ENCODE measurements at regions not wholly inside any gene's neighbourhood (a gene's known extent, or its start where the extent isn't known, plus 50 kb on each side); places are given as distances from the start of the nearest gene placed in this dataset.

DNA sequence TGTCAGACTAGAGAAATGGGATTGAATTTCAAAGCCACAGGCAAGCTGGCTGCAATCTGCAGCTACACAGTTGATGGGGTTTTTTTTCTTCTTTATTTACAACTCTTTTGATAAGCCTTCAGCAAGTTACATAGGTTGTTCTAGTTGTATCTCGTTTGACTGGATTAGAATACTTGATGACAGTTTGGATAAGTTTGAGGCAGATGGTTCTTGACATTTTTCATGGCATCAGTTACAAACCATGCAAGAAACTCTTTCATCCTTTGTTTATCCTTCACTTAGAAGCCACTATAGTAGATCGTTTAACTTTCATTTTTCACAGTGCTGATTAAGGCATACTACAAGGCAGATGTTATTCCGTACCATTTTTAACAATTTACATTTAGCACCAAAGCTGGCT, 238.9 kb downstream of the TOX3 start:
- TF ChIP-seq POLR2A (IDR thresholded peaks at IDR 0.05; ENCODE audit: low read depth, low read length) (no peak), CEBPB (IDR thresholded peaks at IDR 0.05; ENCODE audit: low read depth, low read length) (no peak), SMC3 (IDR thresholded peaks at IDR 0.05; ENCODE audit: low read depth, low read length) (no peak), RAD21 (IDR thresholded peaks at IDR 0.05; ENCODE audit: low read length) (no peak), BHLHE40 (IDR thresholded peaks at IDR 0.05; ENCODE audit: low read depth, low read length) (no peak)
- TF ChIP-seq, protein P1, sequence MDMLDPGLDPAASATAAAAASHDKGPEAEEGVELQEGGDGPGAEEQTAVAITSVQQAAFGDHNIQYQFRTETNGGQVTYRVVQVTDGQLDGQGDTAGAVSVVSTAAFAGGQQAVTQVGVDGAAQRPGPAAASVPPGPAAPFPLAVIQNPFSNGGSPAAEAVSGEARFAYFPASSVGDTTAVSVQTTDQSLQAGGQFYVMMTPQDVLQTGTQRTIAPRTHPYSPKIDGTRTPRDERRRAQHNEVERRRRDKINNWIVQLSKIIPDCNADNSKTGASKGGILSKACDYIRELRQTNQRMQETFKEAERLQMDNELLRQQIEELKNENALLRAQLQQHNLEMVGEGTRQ (IDR thresholded peaks at IDR 0.05; ENCODE audit: low read depth, low read length): no peak
- TF ChIP-seq, protein P2, sequence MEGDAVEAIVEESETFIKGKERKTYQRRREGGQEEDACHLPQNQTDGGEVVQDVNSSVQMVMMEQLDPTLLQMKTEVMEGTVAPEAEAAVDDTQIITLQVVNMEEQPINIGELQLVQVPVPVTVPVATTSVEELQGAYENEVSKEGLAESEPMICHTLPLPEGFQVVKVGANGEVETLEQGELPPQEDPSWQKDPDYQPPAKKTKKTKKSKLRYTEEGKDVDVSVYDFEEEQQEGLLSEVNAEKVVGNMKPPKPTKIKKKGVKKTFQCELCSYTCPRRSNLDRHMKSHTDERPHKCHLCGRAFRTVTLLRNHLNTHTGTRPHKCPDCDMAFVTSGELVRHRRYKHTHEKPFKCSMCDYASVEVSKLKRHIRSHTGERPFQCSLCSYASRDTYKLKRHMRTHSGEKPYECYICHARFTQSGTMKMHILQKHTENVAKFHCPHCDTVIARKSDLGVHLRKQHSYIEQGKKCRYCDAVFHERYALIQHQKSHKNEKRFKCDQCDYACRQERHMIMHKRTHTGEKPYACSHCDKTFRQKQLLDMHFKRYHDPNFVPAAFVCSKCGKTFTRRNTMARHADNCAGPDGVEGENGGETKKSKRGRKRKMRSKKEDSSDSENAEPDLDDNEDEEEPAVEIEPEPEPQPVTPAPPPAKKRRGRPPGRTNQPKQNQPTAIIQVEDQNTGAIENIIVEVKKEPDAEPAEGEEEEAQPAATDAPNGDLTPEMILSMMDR (conservative IDR thresholded peaks at IDR 0.05; ENCODE audit: low read depth, low read length): no peak

All from IMR-90 (cell line).